BJ (cell line): ENCODE measurements at regions not wholly inside any gene's neighbourhood (a gene's known extent, or its start where the extent isn't known, plus 50 kb on each side); places are given as distances from the start of the nearest gene placed in this dataset.

ENCODE experiments used
- CTCF ChIA-PET: fragments of 350-600 bp; formaldehyde crosslinking; extraction: SDS; loops from one replicate; lab custom pipeline; 2021; ENCODE audit warnings: antibody characterized with exemption, inconsistent platforms; lab: Yijun Ruan, JAX
- POLR2A ChIA-PET: fragments of 300-600 bp; sonication (Branson Sonifier 250); formaldehyde crosslinking; extraction: SDS; loops from one replicate; lab custom pipeline; 2021; ENCODE audit warnings: antibody characterized with exemption; lab: Charles Lee
- DNase-seq: peaks from one replicate; pipeline ENCODE4 v3.0.0-alpha.2; 2011; ENCODE audit warnings: low read depth
- H3K27me3 ChIP-seq: 2 replicates; pipeline ENCODE4 v1.6.0; 2011; ENCODE audit warnings: low read length; ENCODE audit not compliant: control insufficient read depth, insufficient read depth
- H3K36me3 ChIP-seq: 2 replicates; pipeline ENCODE4 v1.5.1; 2011; ENCODE audit warnings: low read length; ENCODE audit not compliant: control insufficient read depth, insufficient read depth
- H3K4me3 ChIP-seq: 2 replicates; pipeline ENCODE4 v1.5.1; 2011; ENCODE audit warnings: low read depth, mild to moderate bottlenecking, control low read depth, low read length
- TF ChIP-seq, protein P1 (sequence below): IDR thresholded peaks from 2 replicates; pipeline ENCODE4 v1.5.1; 2011; ENCODE audit warnings: low read depth, mild to moderate bottlenecking, control low read depth, inconsistent platforms, low read length, moderate library complexity; ENCODE audit not compliant: insufficient read depth

DNA sequence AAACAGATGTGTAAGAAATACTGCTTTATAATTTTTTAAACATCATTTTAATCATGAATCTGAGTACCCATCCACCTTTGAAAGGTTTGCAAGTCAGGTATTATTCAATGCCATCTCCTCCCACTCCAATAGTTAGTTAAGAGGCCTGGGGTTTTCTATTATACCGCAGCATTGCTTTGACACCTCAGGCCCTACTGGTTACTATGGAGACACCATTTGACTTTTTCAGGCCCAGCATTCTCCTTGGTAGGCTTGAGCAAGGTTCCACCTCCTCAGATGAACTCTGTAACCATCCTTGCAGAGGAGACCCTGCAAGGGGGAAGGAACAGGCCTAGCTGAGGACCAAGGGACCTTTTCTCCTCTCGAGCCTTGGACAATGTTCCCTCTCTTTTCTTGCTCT, 326.9 kb upstream of the NPSR1 start:
- no peak for DNase-seq
- CTCF ChIA-PET = interaction anchor here (0.9 to 1.7 kb wide), 2 partner anchors 10 to 39 kb away, joined by 3 to 7 read pairs; no protein-coding TSS in a partner anchor
- POLR2A ChIA-PET = no interaction called here
- no peak overlapping the region for H3K4me3 ChIP-seq
- TF ChIP-seq, protein P1, sequence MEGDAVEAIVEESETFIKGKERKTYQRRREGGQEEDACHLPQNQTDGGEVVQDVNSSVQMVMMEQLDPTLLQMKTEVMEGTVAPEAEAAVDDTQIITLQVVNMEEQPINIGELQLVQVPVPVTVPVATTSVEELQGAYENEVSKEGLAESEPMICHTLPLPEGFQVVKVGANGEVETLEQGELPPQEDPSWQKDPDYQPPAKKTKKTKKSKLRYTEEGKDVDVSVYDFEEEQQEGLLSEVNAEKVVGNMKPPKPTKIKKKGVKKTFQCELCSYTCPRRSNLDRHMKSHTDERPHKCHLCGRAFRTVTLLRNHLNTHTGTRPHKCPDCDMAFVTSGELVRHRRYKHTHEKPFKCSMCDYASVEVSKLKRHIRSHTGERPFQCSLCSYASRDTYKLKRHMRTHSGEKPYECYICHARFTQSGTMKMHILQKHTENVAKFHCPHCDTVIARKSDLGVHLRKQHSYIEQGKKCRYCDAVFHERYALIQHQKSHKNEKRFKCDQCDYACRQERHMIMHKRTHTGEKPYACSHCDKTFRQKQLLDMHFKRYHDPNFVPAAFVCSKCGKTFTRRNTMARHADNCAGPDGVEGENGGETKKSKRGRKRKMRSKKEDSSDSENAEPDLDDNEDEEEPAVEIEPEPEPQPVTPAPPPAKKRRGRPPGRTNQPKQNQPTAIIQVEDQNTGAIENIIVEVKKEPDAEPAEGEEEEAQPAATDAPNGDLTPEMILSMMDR = no peak
- H3K27me3 ChIP-seq = no peaks in the 10 kb centered on the region
- no peaks in the 10 kb centered on the region for H3K36me3 ChIP-seq

DNA sequence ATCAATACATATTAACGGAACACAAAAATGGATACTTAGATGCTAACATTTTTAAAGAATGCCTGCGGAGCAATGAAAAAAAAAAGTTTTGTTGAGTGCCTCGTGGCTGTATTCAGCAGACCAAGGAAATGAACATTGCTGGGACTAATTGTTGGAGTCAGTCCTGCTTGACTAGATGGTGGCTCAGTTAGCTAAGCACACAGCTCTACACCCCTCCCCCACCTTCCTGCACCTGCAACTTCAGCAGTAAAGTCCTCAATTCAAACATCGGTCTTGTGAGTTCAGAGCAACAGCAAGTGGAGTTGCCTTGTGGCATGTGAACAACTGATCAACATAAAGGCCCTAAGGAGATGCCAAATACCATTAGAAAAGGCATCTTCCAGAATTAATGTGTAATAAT, 326.0 kb upstream of the NPSR1 start:
- no peak overlapping the region for H3K4me3 ChIP-seq
- POLR2A ChIA-PET = no interaction called here
- H3K36me3 ChIP-seq = no peaks in the 10 kb centered on the region
- DNase-seq = no peak
- CTCF ChIA-PET = interaction anchor here (0.9 to 1.7 kb wide), 2 partner anchors 11 to 38 kb away, joined by 3 to 7 read pairs; no protein-coding TSS in a partner anchor
- TF ChIP-seq, protein P1 = no peak
- no peaks in the 10 kb centered on the region for H3K27me3 ChIP-seq

DNA sequence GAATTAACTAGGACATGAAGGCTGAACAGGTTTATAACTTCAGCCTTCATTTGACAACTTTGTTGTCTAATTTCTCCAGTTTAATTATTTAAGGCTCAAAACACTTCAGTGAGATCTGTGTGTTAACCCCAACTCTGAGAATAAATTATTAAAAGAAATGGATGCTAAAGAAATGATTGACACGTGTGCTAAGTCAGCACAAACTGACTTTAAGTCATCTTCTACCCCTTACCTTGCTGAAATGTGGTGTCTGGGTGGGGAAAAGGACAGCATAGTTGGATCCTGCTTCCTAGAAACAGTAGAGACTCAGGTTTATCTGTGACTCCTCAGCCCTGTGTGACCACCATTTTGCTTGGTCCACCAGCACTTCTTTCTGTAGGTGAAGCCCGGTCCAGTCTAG, 324.8 kb upstream of the NPSR1 start:
- CTCF ChIA-PET = no interaction called here
- no peak for DNase-seq
- Histone ChIP-seq H3K27me3 (no peaks in the 10 kb centered on the region), H3K4me3 (no peak overlapping the region), H3K36me3 (no peaks in the 10 kb centered on the region)
- TF ChIP-seq, protein P1 = no peak
- POLR2A ChIA-PET = no interaction called here

DNA sequence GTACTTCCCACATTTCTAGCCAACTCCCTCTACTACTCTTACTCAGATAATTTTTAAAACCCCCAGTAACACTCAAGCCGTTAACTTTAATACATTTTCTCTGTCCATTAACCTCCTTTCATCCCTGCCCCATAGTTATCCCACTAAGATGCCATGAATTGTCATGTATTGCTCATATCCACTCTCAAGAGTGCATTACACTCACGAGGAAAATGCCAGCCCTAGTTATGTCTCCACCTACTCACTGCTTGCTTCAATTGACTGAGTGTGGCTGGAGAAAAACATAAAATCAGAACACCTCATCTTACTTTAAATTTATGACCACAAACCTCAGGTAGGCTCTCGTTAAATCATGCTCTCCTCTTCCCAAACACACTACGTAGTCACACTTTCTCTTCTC, 324.1 kb upstream of the NPSR1 start:
- Histone ChIP-seq H3K4me3 (no peak overlapping the region), H3K27me3 (no peaks in the 10 kb centered on the region), H3K36me3 (no peaks in the 10 kb centered on the region)
- TF ChIP-seq, protein P1 = no peak
- CTCF ChIA-PET = no interaction called here
- DNase-seq = no peak
- POLR2A ChIA-PET = no interaction called here

DNA sequence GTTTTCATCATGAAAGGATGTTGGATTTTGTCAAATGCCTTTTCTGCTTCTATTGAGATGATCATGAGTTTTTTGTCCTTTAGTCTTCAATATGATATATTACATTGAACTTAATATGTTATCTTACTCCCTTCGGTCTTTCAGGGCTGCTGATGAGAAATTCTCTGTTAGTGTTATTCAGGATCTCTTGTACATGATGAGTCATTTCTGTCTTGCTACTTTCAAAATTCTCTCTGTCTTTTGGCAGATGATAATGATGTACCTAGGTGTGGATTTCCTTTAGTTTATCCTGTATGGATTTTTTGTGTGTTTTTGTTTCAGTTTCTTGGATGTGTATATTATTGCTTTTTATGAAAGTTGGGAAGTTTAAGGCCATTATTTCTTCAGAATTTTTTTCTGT, 320.9 kb upstream of the NPSR1 start:
- CTCF ChIA-PET = interaction anchor here (1.3 kb wide), 1 partner anchor 16 kb away, joined by 6 read pairs; no protein-coding TSS in a partner anchor
- H3K36me3 ChIP-seq = no peaks in the 10 kb centered on the region
- TF ChIP-seq, protein P1 = no peak
- H3K27me3 ChIP-seq = no peaks in the 10 kb centered on the region
- POLR2A ChIA-PET = no interaction called here
- H3K4me3 ChIP-seq = no peak overlapping the region
- DNase-seq = no peak
